ENCODE measurements at regions not wholly inside any gene's neighbourhood (a gene's known extent, or its start where the extent isn't known, plus 50 kb on each side); places are given as distances from the start of the nearest gene placed in this dataset.

DNA sequence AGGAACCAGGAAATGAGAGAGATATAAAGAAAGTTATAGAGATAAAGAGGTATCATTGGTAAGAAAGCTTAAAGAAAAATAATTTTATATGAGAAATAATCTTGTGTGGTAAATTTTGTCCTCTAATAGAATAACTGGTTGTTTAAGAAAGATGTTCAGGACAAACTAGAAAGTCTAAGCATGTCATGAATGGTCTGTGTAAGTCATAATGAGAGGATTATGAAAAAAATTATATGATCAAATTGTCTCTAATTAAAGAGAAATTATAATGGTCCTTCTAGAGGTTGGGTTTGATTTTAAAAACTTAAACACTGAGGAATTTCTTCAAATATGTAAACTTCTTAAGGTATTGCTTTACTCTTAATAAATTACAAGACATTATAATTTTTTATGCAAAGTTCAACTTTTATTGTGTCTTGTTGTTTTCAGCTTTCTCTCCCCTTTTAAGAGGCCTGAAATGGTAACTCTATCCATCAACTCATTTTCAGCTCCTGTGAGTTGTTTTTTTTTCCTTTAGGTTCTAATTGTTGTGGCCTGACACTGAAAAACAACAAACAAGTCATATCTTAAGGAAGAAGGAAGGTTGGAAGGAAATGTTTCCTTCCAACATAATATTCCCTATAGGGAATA lies 88.2 kb upstream of the CNOT2 start:
- DNase-seq (ENCODE audit: low read depth in 2 of 2), result no peak

DNA sequence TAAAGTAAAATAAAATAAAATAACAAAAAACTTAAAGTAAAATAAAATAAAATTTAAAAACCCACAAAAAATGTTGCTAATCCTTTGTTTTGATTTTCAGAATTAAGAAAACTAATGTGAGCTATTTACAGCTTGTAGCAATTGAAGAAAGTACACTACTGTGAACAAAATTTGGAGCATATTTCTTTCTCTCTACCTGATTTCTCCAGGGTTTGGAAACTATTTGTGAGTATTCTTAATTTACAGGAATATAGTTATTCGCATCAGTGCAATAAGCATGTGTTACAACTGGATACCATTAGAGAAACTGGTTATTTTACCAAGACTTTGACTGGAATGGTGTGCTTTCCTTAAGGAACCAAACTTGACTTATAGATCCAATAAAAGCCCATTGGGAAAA lies 86.1 kb upstream of the CNOT2 start:
- no peak for DNase-seq (ENCODE audit: low read depth in 2 of 2)

DNA sequence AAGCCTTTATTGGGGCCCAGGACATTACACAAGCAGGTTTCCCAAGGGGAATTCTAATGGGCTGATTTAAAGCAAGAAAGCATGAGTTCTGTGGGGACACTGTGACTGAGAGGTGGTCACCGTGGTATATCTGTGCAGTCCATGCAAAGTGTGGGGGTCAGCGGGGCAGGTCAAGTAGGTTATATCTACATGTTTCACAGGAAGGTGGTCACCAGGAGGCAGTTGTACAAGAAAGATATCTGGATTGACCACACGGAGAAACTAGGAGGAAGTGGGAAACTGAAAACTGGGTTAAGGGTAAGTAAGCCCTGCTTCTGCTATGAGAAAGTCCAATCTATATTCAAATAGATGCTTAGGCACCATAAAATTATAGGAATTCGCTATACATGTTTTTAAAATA lies 77.8 kb upstream of the CNOT2 start:
- no peak for DNase-seq (ENCODE audit: low read depth in 2 of 2)

DNA sequence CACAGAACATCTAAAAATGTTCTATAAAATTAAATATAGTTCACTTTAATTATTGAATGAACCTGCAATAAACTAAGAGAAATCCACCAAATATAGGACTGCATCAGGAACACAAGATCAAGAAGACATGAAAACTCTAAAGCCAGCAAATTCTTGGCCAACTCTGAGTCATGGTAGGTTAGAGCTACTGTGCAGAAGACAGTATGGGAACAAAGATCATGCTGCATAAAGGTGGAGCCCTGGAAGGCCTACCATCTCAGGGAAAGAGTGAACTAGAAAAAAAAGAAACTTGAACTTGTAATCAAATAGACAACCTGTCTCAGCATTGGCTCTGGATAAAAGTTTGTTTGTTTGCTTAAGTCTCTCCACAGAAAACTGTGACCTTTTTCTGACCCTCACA lies 66.9 kb upstream of the CNOT2 start:
- DNase-seq (ENCODE audit: low read depth in 2 of 2), result no peak

DNA sequence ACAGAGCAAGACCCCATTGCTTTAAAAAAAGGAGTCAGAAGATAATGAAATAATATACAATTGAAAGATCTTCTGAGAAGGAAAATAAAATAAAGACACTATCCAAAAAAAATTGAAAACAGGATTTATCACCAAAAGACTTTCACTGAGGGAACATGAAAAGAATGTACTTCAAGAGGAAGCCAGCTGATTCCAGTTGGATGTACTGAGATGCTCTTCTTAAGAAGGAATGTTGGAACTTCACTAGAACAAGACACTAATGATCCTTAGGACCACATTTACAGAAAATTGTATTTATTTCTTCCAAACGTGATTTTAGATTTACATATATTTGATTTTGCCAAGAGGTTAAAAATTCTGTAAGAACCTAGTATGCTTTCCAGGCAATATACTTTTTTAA lies 65.6 kb upstream of the CNOT2 start:
- DNase-seq (ENCODE audit: low read depth in 2 of 2), result no peak

DNA sequence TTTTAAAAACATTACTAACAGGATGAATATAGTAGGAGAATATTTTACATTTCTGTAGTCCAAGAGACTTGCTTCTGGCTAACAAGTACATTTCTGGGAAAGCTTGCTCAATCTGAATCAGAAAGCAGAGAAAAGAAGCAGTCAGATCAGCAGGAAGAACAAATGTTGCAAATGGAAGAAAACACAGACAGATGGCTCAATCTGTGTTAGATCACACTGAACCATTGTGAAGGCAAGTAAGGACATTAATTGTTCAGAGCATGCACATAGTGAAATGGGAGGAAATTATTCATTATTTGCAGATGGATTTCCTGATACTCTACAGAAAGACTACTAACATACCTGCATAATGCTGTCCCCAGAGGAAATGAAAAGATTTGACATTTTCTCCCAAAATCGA lies 65.2 kb upstream of the CNOT2 start:
- no peak for DNase-seq (ENCODE audit: low read depth in 2 of 2)

DNA sequence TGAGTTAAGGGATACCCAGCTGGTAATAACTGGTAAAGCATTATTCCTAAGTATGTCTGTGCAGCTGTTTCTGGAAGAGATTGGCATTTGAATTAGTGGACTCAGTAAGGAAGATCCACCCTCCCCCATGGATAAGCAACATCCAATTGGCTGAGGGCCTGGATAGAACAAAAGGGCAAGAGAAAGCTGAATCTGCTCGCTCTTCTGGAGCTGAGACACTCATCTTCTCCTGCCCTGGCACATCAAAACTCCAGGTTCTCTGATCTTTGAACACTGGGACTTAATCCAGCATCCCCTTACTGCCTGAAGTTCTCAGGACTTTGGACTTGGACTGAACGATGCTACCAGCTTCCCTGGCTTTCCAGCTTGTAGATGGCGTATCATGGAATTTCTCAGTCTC lies 63.1 kb upstream of the CNOT2 start:
- DNase-seq (ENCODE audit: low read depth in 2 of 2), result no peak

DNA sequence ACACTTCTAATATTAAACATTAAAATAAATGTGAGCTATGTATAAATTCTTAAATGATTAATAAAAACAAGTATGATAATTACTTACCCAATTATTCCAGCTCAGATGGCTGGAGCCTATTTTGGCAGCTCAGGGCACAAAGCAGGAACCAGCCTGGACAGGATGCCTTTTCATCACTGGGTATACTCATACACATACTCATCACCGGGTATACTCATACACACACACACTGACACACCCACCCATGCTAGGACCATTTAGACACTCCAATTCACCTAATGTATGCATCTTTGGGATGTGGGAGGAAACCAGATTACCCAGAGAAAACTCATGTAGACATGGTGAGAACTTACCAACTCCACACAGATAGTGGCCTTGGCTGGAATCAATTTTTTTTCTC lies 57.9 kb upstream of the CNOT2 start:
- no peak for DNase-seq (ENCODE audit: low read depth in 2 of 2)

DNA sequence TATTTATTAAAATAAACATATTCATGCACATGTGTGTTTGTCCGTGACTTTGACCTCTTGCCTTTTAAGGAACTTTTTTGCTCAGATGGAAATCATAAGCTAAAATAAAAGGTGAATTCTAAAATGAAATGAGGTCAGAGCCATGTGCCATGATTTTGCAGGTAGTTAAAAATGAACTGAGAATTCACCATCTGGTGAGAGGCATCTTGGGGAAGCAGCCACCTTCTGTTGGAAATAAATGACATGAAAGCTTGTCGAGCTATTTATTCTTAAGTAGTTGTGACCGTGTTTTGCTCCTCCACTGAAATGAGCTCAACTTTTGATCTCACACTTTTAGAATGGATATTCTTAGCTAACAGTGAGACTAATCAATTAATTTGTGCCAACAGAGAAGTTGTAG lies 56.8 kb upstream of the CNOT2 start:
- DNase-seq (ENCODE audit: low read depth in 2 of 2), result no peak

DNA sequence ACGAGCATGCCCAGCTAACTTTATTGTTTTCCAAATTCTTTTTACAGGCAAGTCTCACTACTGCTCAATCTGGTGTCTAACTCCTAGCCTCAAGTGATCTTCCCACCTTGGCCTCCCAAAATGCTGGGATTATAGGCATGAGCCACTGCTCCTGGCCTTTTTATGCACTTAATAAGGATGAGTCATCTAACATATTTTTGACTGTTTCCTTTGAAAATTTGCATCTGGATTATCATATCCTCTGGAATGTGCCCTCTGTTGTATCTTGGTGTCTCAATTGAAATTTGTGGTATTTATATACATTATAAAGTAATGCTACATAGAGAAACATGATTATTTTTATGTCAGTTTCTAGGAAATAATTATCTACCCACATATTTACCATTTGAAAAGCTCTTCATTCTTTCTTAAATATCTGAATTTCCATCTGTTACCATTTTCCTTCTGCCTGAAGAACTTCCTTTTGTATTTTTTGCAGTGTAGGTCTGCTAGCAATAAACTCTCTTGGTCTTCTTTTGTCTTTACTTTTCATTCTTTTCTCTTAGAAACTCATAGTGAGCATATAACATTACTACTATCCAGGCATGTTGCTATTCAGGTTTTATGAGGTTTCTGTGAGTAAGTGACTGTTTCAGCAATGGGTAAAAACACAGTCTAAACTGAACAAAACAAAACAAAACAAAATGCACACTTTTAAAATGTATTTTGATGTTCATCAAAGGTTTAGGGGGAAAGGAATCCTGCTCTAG lies 52.8 kb upstream of the CNOT2 start:
- DNase-seq (ENCODE audit: low read depth in 2 of 2), result no peak
